CD8-positive, alpha-beta memory T cell (primary cell): ENCODE measurements at regions not wholly inside any gene's neighbourhood (a gene's known extent, or its start where the extent isn't known, plus 50 kb on each side); places are given as distances from the start of the nearest gene placed in this dataset.

Source experiments
- CTCF ChIA-PET: fragments of 350-600 bp; sonication (Branson Sonifier 250); formaldehyde crosslinking; loops from one replicate; lab custom pipeline; 2021; ENCODE audit warnings: antibody characterized with exemption; lab: Charles Lee
- POLR2A ChIA-PET: fragments of 350-600 bp; sonication (Branson Sonifier 250); formaldehyde crosslinking; loops from one replicate; lab custom pipeline; 2021; ENCODE audit warnings: antibody characterized with exemption; lab: Charles Lee
- DNase-seq, 5 donors: peaks; one replicate each; pipeline versions ENCODE4 v3.0.0 to v3.0.0-alpha.2; 2020 to 2022; ENCODE audit warnings: mixed read lengths in 1 of 5
- H3K27ac ChIP-seq: one replicate; pipeline ENCODE4 v1.7.0; 2013; ENCODE audit warnings: low read depth, mild to moderate bottlenecking, low read length, moderate library complexity
- H3K27me3 ChIP-seq: 2 replicates; pipeline ENCODE4 v1.7.0; 2013; ENCODE audit warnings: low read length, mild to moderate bottlenecking; ENCODE audit not compliant: insufficient read depth, poor library complexity, severe bottlenecking
- H3K36me3 ChIP-seq: 2 replicates; pipeline ENCODE4 v1.7.0; 2013; ENCODE audit warnings: mild to moderate bottlenecking, low read length, moderate library complexity; ENCODE audit not compliant: insufficient read depth
- H3K4me1 ChIP-seq: 2 replicates; pipeline ENCODE4 v1.7.0; 2013; ENCODE audit warnings: mild to moderate bottlenecking, low read length, moderate library complexity; ENCODE audit not compliant: insufficient read depth
- H3K4me3 ChIP-seq: 2 replicates; pipeline ENCODE4 v1.7.0; 2013; ENCODE audit warnings: mild to moderate bottlenecking, low read length
- H3K9me3 ChIP-seq: 2 replicates; pipeline ENCODE4 v1.7.0; 2013; ENCODE audit warnings: mild to moderate bottlenecking, low read length
- H3K27ac Mint-ChIP-seq, 8 donors: one replicate each; pipeline ENCODE4 v1.8.0; 2020 to 2021; ENCODE audit warnings: mixed read lengths in 8 of 8, mild to moderate bottlenecking in 6 of 8, inconsistent platforms in 3 of 8, moderate library complexity in 3 of 8
- H3K27me3 Mint-ChIP-seq, 2 donors: one replicate each; pipeline ENCODE4 v1.8.0; 2020 to 2021; ENCODE audit warnings: mixed read lengths in 2 of 2, mild to moderate bottlenecking in 1 of 2, moderate library complexity in 1 of 2
- H3K36me3 Mint-ChIP-seq, 3 donors: one replicate each; pipeline ENCODE4 v1.8.0; 2020 to 2021; ENCODE audit warnings: mixed read lengths in 3 of 3, inconsistent platforms in 1 of 3, mild to moderate bottlenecking in 1 of 3
- H3K4me1 Mint-ChIP-seq, 3 donors: one replicate each; pipeline ENCODE4 v1.8.0; 2020 to 2021; ENCODE audit warnings: mixed read lengths in 3 of 3, inconsistent platforms in 1 of 3, mild to moderate bottlenecking in 1 of 3
- H3K4me3 Mint-ChIP-seq, 7 donors: one replicate each; pipeline ENCODE4 v1.8.0; 2020 to 2021; ENCODE audit warnings: mixed read lengths in 7 of 7, mild to moderate bottlenecking in 6 of 7, moderate library complexity in 4 of 7, inconsistent platforms in 2 of 7
- H3K9me3 Mint-ChIP-seq, 5 donors: one replicate each; pipeline ENCODE4 v1.8.0; 2020 to 2022; ENCODE audit warnings: mixed read lengths in 5 of 5, mild to moderate bottlenecking in 3 of 5, moderate library complexity in 2 of 5, inconsistent platforms in 1 of 5

GRCh38 chr13:111912453-111912866 lies 154.5 kb upstream of the SOX1 start:
- Histone ChIP-seq H3K27me3 (no peaks in the 10 kb centered on the region), H3K36me3 (no peaks in the 10 kb centered on the region), H3K27ac (no peak overlapping the region), H3K4me3 (no peak overlapping the region), H3K4me1 (no peaks in the 10 kb centered on the region), H3K9me3 (no peaks in the 10 kb centered on the region)
- H3K27me3 Mint-ChIP-seq, result peaks cover 0 to 3% of the 10 kb centered on the region in 2 donors
- H3K27ac Mint-ChIP-seq, result no peak overlapping the region
- no peaks in the 10 kb centered on the region for H3K4me1 Mint-ChIP-seq
- ChIA-PET POLR2A (no interaction called here), CTCF (interaction anchor here (1.7 kb wide), 1 partner anchor 9 kb away, joined by 4 read pairs; no protein-coding TSS in a partner anchor)
- no peaks in the 10 kb centered on the region for H3K36me3 Mint-ChIP-seq
- H3K4me3 Mint-ChIP-seq, result no peak overlapping the region
- H3K9me3 Mint-ChIP-seq, result no peaks in the 10 kb centered on the region
- no peak for DNase-seq

GRCh38 chr13:111912991-111913760 lies 153.8 kb upstream of the SOX1 start:
- no peaks in the 10 kb centered on the region for H3K9me3 Mint-ChIP-seq
- Histone ChIP-seq H3K36me3 (no peaks in the 10 kb centered on the region), H3K4me3 (no peak overlapping the region), H3K27ac (no peak overlapping the region), H3K4me1 (no peaks in the 10 kb centered on the region), H3K9me3 (no peaks in the 10 kb centered on the region), H3K27me3 (no peaks in the 10 kb centered on the region)
- ChIA-PET POLR2A (no interaction called here), CTCF (interaction anchor here (1.7 kb wide), 1 partner anchor 8 kb away, joined by 4 read pairs; no protein-coding TSS in a partner anchor)
- H3K36me3 Mint-ChIP-seq, result no peaks in the 10 kb centered on the region
- H3K27ac Mint-ChIP-seq, result no peak overlapping the region
- H3K27me3 Mint-ChIP-seq, result peaks cover 0 to 4% of the 10 kb centered on the region in 2 donors
- H3K4me3 Mint-ChIP-seq, result no peak overlapping the region
- H3K4me1 Mint-ChIP-seq, result no peaks in the 10 kb centered on the region
- no peak for DNase-seq

DNA sequence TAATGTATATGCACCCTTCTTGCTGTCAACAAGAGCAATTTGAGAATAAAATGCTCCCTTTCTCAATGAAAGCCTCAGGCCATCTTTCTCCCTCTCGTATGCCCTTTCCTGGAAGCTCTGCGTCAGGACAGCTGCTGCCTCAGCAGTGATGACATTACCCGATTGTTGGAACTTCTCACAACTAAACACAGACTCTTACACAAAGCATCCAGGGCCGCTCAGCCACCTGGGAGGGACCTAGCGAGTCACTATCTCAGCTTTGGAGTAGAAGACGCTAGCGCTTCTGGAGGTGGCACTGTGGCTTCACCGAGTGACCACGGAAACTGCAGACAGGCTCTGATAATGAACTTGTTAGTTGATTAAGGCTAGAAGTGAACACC lies 153.2 kb upstream of the SOX1 start:
- Histone ChIP-seq H3K27ac (no peak overlapping the region), H3K36me3 (no peaks in the 10 kb centered on the region), H3K9me3 (no peaks in the 10 kb centered on the region), H3K4me1 (no peaks in the 10 kb centered on the region), H3K4me3 (no peak overlapping the region), H3K27me3 (no peaks in the 10 kb centered on the region)
- Mint-ChIP-seq H3K9me3 (no peaks in the 10 kb centered on the region), H3K4me1 (no peaks in the 10 kb centered on the region), H3K4me3 (no peak overlapping the region), H3K36me3 (no peaks in the 10 kb centered on the region), H3K27me3 (peaks cover 0 to 5% of the 10 kb centered on the region in 2 donors), H3K27ac (no peak overlapping the region)
- POLR2A ChIA-PET, result no interaction called here
- no peak for DNase-seq
- CTCF ChIA-PET, result no interaction called here

DNA sequence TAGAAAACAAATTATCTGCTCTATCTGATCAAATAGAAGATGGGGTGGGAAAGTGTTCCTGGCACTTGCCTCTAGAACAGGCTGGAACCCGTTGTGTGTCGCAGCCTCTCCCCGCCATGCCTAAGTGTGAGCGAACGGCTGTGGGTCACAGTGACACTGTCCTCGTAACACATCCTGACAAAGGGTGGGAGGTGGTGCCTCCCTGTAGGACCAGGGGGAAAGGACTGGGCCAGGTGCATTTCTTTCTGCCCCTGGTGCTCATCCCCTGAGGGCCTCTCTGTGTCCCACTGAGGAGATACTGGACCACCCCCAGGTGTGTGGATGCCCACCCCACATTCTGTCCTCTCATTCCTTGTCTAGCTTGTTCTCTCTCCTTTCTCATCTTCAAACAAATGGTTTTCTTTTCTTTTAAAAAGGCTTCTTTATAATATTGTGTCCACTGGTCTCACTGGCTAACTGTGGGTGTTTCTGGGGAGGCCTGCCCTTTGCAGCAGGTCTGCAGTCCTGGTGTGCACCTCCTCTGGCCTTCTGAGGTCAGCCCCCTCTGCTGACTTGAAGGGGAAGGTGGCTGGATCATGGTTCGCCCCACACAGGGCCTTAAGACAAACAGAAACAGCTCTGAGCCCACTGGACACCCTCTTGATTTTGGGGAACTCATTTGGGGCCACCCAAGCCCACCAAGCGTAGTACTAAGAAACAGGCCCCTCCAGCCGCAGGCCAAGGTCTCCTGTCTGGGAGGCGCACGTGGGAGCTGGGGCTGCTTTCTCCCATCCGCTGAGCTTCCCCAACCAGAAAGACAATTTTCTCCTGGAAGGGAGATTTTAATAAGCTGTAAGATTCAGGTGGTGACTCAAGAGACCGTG lies 152.5 kb upstream of the SOX1 start:
- Mint-ChIP-seq H3K9me3 (peaks cover 0 to 2% (median 0%) of the 10 kb centered on the region in 5 donors), H3K27ac (no peak overlapping the region), H3K4me3 (no peak overlapping the region), H3K4me1 (no peaks in the 10 kb centered on the region), H3K36me3 (no peaks in the 10 kb centered on the region), H3K27me3 (peaks cover 0 to 5% of the 10 kb centered on the region in 2 donors)
- no peaks in the 10 kb centered on the region for H3K36me3 ChIP-seq
- H3K27me3 ChIP-seq, result no peaks in the 10 kb centered on the region
- H3K4me1 ChIP-seq, result no peaks in the 10 kb centered on the region
- no peak for DNase-seq
- POLR2A ChIA-PET, result no interaction called here
- H3K27ac ChIP-seq, result no peak overlapping the region
- CTCF ChIA-PET, result no interaction called here
- no peak overlapping the region for H3K4me3 ChIP-seq
- no peaks in the 10 kb centered on the region for H3K9me3 ChIP-seq

DNA sequence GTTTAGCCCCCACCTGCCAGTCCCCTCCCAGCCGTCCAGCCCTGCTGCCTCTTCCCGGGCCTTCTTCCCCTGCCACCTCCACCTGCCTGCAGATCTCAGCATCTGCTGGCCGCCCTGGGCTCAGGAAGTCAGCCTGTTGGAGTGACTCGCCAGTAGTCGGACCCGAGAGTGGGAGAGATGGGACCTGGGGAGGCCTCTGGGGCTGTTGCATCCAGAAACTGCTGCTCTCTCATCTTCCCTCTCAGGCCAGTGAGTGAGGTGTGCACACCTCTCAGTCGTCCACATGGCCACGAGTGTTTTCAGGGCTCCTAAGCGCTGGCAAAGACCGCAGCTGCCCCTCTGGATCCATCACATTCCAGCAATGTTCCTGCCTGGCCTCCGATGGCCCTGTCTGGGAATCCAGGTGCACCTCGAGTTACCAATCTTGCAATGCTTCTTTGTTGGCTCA lies 151.8 kb upstream of the SOX1 start:
- Mint-ChIP-seq H3K36me3 (no peaks in the 10 kb centered on the region), H3K27ac (no peak overlapping the region), H3K4me1 (no peaks in the 10 kb centered on the region), H3K9me3 (peaks cover 0 to 2% (median 0%) of the 10 kb centered on the region in 5 donors), H3K27me3 (peaks cover 0 to 5% of the 10 kb centered on the region in 2 donors), H3K4me3 (no peak overlapping the region)
- no peaks in the 10 kb centered on the region for H3K9me3 ChIP-seq
- ChIA-PET CTCF (no interaction called here), POLR2A (no interaction called here)
- no peaks in the 10 kb centered on the region for H3K27me3 ChIP-seq
- no peaks in the 10 kb centered on the region for H3K4me1 ChIP-seq
- H3K36me3 ChIP-seq, result no peaks in the 10 kb centered on the region
- no peak for DNase-seq
- H3K4me3 ChIP-seq, result no peak overlapping the region
- no peak overlapping the region for H3K27ac ChIP-seq

- DNase-seq, result no peak
- Mint-ChIP-seq H3K4me1 (no peaks in the 10 kb centered on the region), H3K9me3 (peaks cover 0 to 2% (median 0%) of the 10 kb centered on the region in 5 donors), H3K36me3 (no peaks in the 10 kb centered on the region), H3K27me3 (peaks cover 0 to 2% of the 10 kb centered on the region in 2 donors), H3K27ac (no peak overlapping the region), H3K4me3 (no peak overlapping the region)
- Histone ChIP-seq H3K9me3 (no peaks in the 10 kb centered on the region), H3K27me3 (no peaks in the 10 kb centered on the region), H3K4me3 (no peak overlapping the region), H3K4me1 (no peaks in the 10 kb centered on the region), H3K36me3 (no peaks in the 10 kb centered on the region), H3K27ac (no peak overlapping the region)
- ChIA-PET POLR2A (no interaction called here), CTCF (no interaction called here)
These were observed 150.7 kb upstream of the SOX1 start for GRCh38 chr13:111916201-111916600.

DNA sequence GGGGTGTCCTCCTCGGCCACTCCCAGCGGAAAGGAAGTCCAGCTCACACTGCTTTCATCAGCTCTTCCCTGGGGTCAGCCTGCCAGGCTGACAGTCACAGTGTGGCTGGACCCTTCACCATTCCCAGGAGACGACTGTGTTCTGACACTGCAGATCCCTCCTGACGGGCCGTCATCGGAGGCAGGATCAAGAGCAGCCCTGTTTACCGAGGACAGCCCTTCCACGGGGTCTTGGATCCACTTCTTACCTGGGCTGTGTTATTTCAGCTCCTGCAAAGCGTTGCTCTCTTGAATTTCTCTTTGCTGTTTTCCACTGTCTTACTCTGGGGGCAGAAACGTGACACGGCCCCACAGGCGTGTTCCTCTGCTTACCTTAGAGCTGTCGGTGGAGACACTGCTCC lies 149.9 kb upstream of the SOX1 start:
- Mint-ChIP-seq H3K36me3 (no peaks in the 10 kb centered on the region), H3K27ac (no peak overlapping the region), H3K4me3 (no peak overlapping the region), H3K27me3 (peaks cover 0 to 2% of the 10 kb centered on the region in 2 donors), H3K4me1 (no peaks in the 10 kb centered on the region), H3K9me3 (peaks cover 0 to 2% (median 0%) of the 10 kb centered on the region in 5 donors)
- POLR2A ChIA-PET, result no interaction called here
- Histone ChIP-seq H3K27ac (no peak overlapping the region), H3K36me3 (no peaks in the 10 kb centered on the region), H3K9me3 (no peaks in the 10 kb centered on the region), H3K4me3 (no peak overlapping the region), H3K27me3 (no peaks in the 10 kb centered on the region), H3K4me1 (no peaks in the 10 kb centered on the region)
- CTCF ChIA-PET, result no interaction called here
- no peak for DNase-seq

DNA sequence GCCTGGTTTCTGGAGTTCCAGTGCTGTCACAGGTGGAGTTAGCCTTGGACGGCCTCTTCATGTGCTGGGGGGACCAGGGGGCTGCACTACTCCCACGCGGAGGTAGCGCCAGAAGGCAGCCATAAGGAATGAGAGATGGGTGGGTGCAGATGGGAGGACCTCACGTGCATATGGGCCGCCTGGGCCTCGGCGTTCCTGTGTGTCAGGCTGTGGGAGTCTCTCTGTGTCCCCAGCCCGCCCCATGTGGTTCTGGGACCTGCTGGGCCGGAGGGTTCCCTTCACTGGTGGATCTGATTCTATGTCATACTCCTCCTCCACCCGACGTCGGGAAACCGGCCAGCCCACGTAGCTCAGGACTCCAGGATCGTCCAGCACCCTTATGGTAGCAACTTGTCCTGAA lies 149.0 kb upstream of the SOX1 start:
- Mint-ChIP-seq H3K36me3 (no peaks in the 10 kb centered on the region), H3K4me1 (no peaks in the 10 kb centered on the region), H3K27me3 (peaks cover 0 to 2% of the 10 kb centered on the region in 2 donors), H3K27ac (no peak overlapping the region), H3K9me3 (peaks cover 0 to 2% (median 0%) of the 10 kb centered on the region in 5 donors), H3K4me3 (no peak overlapping the region)
- Histone ChIP-seq H3K4me3 (no peak overlapping the region), H3K9me3 (no peaks in the 10 kb centered on the region), H3K27ac (no peak overlapping the region), H3K36me3 (no peaks in the 10 kb centered on the region), H3K27me3 (no peaks in the 10 kb centered on the region), H3K4me1 (no peaks in the 10 kb centered on the region)
- ChIA-PET POLR2A (no interaction called here), CTCF (no interaction called here)
- DNase-seq, result no peak
